HG03521 (cell line): ENCODE measurements at regions not wholly inside any gene's neighbourhood (a gene's known extent, or its start where the extent isn't known, plus 50 kb on each side); places are given as distances from the start of the nearest gene placed in this dataset.

Experiments
- ATAC-seq: cut with Tn5 transposase; IDR thresholded peaks from one replicate; pipeline ENCODE4 v1.9.1; 2021; ENCODE audit warnings: mild to moderate bottlenecking, moderate library complexity; ENCODE audit not compliant: unreplicated experiment

GRCh38 chr2:208545403-208546042 lies 138.9 kb downstream of the PTH2R start:
- ATAC-seq: no peak

GRCh38 chr2:208546107-208546506 lies 139.5 kb downstream of the PTH2R start:
- no peak for ATAC-seq

GRCh38 chr2:208546860-208547650 lies 140.5 kb downstream of the PTH2R start:
- ATAC-seq: no peak

GRCh38 chr2:208548700-208549099 lies 142.1 kb downstream of the PTH2R start:
- ATAC-seq: no peak

GRCh38 chr2:208549546-208550158 lies 143.1 kb downstream of the PTH2R start:
- no peak for ATAC-seq

- ATAC-seq: no peak
Observed at GRCh38 chr2:208552943-208553342, 146.4 kb downstream of the PTH2R start.

GRCh38 chr2:208556983-208557484 lies 150.4 kb downstream of the PTH2R start:
- no peak for ATAC-seq

- ATAC-seq: no peak
Observed at GRCh38 chr2:208565690-208566416, 159.3 kb downstream of the PTH2R start.

GRCh38 chr2:208568203-208568602 lies 161.6 kb downstream of the PTH2R start:
- no peak for ATAC-seq

- ATAC-seq: no peak
Observed at GRCh38 chr2:208570066-208570465, 163.5 kb downstream of the PTH2R start.

- ATAC-seq: no peak
Observed at GRCh38 chr2:208570851-208571763, 164.5 kb downstream of the PTH2R start.

- no peak for ATAC-seq
Observed at GRCh38 chr2:208571764-208572131, 165.2 kb downstream of the PTH2R start.

- ATAC-seq: no peak
Observed at GRCh38 chr2:208573569-208573968, 167.0 kb downstream of the PTH2R start.

GRCh38 chr2:208579678-208580077 lies 173.1 kb downstream of the PTH2R start:
- no peak for ATAC-seq

GRCh38 chr2:208584378-208584985 lies 177.9 kb downstream of the PTH2R start:
- ATAC-seq: no peak

GRCh38 chr2:208586516-208586915 lies 179.9 kb downstream of the PTH2R start:
- ATAC-seq: no peak

- ATAC-seq: no peak
Observed at GRCh38 chr2:208594642-208595385, 188.2 kb downstream of the PTH2R start.

GRCh38 chr2:208595386-208596275 lies 189.0 kb downstream of the PTH2R start:
- ATAC-seq: no peak
